ENCODE measurements at regions not wholly inside any gene's neighbourhood (a gene's known extent, or its start where the extent isn't known, plus 50 kb on each side); places are given as distances from the start of the nearest gene placed in this dataset.

GRCh38 chr9:7690014-7690413 lies 109.6 kb downstream of the DMAC1 start:
- TF ChIP-seq CTCF (IDR thresholded peaks at IDR 0.05) (no peak), POLR2A (IDR thresholded peaks at IDR 0.05) (no peak), POLR2AphosphoS5 (IDR thresholded peaks at IDR 0.05) (no peak), EP300 (IDR thresholded peaks at IDR 0.05) (no peak)
